ENCODE measurements at regions not wholly inside any gene's neighbourhood (a gene's known extent, or its start where the extent isn't known, plus 50 kb on each side); places are given as distances from the start of the nearest gene placed in this dataset.

DNA sequence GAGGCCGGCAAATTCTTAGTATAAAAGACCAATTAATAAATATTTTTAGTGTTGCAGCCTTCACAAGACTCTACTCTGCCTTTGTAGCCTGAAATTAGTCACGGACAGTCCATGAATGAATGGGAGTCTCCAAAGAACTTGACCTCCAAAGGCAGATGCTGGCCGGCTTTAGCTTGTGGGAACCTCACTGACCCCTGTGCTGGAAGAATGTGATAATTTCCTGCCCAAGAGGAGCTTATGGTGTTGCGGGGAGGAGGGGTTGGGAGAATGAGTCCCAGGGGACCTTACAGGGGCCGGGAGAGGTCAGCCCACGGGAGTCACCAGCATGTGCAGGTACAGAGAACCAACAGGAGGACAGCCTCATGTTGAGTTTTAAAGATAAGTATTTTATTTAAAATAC, 143.1 kb downstream of the IRX2 start:
- TF ChIP-seq, protein P1, sequence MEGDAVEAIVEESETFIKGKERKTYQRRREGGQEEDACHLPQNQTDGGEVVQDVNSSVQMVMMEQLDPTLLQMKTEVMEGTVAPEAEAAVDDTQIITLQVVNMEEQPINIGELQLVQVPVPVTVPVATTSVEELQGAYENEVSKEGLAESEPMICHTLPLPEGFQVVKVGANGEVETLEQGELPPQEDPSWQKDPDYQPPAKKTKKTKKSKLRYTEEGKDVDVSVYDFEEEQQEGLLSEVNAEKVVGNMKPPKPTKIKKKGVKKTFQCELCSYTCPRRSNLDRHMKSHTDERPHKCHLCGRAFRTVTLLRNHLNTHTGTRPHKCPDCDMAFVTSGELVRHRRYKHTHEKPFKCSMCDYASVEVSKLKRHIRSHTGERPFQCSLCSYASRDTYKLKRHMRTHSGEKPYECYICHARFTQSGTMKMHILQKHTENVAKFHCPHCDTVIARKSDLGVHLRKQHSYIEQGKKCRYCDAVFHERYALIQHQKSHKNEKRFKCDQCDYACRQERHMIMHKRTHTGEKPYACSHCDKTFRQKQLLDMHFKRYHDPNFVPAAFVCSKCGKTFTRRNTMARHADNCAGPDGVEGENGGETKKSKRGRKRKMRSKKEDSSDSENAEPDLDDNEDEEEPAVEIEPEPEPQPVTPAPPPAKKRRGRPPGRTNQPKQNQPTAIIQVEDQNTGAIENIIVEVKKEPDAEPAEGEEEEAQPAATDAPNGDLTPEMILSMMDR (conservative IDR thresholded peaks at IDR 0.05; ENCODE audit: low read depth in 2 of 2) = no peak
- TF ChIP-seq EZH2phosphoT487 (IDR thresholded peaks at IDR 0.05; ENCODE audit: unreplicated experiment) (no peak), JUNB (IDR thresholded peaks at IDR 0.05; ENCODE audit: unreplicated experiment) (no peak), NANOG (IDR thresholded peaks at IDR 0.05; ENCODE audit: borderline replicate concordance) (no peak), EZH2 (IDR thresholded peaks at IDR 0.05; ENCODE audit: low read depth, unreplicated experiment) (no peak), POLR2AphosphoS5 (IDR thresholded peaks at IDR 0.05; ENCODE audit: low read depth) (no peak)
- TF ChIP-seq, protein P2, sequence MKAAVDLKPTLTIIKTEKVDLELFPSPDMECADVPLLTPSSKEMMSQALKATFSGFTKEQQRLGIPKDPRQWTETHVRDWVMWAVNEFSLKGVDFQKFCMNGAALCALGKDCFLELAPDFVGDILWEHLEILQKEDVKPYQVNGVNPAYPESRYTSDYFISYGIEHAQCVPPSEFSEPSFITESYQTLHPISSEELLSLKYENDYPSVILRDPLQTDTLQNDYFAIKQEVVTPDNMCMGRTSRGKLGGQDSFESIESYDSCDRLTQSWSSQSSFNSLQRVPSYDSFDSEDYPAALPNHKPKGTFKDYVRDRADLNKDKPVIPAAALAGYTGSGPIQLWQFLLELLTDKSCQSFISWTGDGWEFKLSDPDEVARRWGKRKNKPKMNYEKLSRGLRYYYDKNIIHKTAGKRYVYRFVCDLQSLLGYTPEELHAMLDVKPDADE (IDR thresholded peaks at IDR 0.05) = no peak

Data from GM23338 (cell line).